ENCODE measurements at regions not wholly inside any gene's neighbourhood (a gene's known extent, or its start where the extent isn't known, plus 50 kb on each side); places are given as distances from the start of the nearest gene placed in this dataset.
A peak's percentile ranks its signal among the peaks of the same experiment; 100 is the strongest.

DNA sequence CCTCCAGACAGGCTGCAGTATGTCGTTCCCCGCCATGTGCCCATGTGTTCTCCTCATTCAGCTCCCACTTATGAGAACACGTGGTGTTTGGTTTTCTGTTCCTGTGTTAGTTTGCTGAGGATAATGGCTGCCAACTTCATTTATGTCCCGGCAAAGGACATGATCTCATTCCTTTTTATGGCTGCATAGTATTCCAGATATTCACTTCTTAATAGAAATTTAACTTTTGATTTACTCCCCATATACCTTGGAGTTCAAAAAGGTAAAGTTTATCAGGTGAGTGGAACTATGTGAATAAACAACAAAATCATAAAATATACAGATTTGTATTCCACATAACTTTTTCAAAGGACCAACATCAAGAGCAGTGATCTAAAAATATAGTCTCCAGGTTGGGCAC lies 372.6 kb downstream of the STK39 start:
- Mint-ChIP-seq H3K27me3 (ENCODE audit: low read depth) (no peaks in the 10 kb centered on the region), H3K27ac (no peak overlapping the region), H3K4me1 (peaks cover 8% of the 10 kb centered on the region), H3K9me3 (no peaks in the 10 kb centered on the region), H3K4me3 (no peak overlapping the region), H3K36me3 (ENCODE audit: low read depth) (peaks cover 16% of the 10 kb centered on the region)
- TF ChIP-seq, protein P1, sequence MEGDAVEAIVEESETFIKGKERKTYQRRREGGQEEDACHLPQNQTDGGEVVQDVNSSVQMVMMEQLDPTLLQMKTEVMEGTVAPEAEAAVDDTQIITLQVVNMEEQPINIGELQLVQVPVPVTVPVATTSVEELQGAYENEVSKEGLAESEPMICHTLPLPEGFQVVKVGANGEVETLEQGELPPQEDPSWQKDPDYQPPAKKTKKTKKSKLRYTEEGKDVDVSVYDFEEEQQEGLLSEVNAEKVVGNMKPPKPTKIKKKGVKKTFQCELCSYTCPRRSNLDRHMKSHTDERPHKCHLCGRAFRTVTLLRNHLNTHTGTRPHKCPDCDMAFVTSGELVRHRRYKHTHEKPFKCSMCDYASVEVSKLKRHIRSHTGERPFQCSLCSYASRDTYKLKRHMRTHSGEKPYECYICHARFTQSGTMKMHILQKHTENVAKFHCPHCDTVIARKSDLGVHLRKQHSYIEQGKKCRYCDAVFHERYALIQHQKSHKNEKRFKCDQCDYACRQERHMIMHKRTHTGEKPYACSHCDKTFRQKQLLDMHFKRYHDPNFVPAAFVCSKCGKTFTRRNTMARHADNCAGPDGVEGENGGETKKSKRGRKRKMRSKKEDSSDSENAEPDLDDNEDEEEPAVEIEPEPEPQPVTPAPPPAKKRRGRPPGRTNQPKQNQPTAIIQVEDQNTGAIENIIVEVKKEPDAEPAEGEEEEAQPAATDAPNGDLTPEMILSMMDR (IDR thresholded peaks at IDR 0.05; ENCODE audit: unreplicated experiment in 3 of 3) = no peak

DNA sequence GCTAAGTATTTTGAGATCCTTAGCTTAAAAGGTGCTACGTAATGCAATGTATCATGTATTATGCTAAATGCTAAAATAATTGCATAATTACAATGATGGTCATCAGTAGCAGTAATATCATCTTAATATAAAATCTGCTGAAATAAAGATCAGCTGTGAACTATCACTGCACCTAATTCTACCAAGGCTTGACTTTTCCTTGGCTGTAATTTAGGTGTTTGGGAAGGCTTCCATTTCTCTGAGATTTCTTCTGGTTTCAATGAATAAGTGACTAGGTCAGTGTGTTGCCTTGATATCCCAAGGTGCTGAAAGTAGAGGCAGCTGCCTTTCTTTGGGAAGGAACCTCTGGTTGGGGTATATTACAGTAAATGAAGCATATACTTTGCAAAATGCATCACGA lies 376.1 kb downstream of the STK39 start:
- H3K27ac Mint-ChIP-seq = no peak overlapping the region
- H3K27me3 Mint-ChIP-seq (ENCODE audit: low read depth) = no peaks in the 10 kb centered on the region
- peaks cover 12% of the 10 kb centered on the region for H3K4me1 Mint-ChIP-seq
- TF ChIP-seq, protein P1 (IDR thresholded peaks at IDR 0.05; ENCODE audit: unreplicated experiment in 3 of 3) = no peak
- no peak overlapping the region for H3K4me3 Mint-ChIP-seq
- no peaks in the 10 kb centered on the region for H3K9me3 Mint-ChIP-seq
- H3K36me3 Mint-ChIP-seq (ENCODE audit: low read depth) = peaks cover 29% of the 10 kb centered on the region

DNA sequence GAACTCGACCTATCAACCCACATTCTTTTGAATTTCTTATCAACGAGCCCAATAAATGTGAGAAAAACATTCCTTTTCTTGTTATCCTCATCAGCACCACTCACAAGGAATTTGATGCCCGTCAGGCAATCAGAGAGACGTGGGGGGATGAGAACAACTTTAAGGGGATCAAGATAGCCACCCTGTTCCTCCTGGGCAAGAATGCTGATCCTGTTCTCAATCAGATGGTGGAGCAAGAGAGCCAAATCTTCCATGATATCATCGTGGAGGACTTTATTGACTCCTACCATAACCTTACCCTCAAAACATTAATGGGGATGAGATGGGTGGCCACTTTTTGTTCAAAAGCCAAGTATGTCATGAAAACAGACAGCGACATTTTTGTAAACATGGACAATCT lies 378.2 kb downstream of the STK39 start:
- no peak overlapping the region for H3K4me3 Mint-ChIP-seq
- TF ChIP-seq, protein P1 (IDR thresholded peaks at IDR 0.05; ENCODE audit: unreplicated experiment in 3 of 3) = no peak
- peaks cover 12% of the 10 kb centered on the region for H3K4me1 Mint-ChIP-seq
- peaks cover 23% of the 10 kb centered on the region for H3K36me3 Mint-ChIP-seq (ENCODE audit: low read depth)
- H3K27ac Mint-ChIP-seq = no peak overlapping the region
- H3K9me3 Mint-ChIP-seq = no peaks in the 10 kb centered on the region
- H3K27me3 Mint-ChIP-seq (ENCODE audit: low read depth) = no peaks in the 10 kb centered on the region

DNA sequence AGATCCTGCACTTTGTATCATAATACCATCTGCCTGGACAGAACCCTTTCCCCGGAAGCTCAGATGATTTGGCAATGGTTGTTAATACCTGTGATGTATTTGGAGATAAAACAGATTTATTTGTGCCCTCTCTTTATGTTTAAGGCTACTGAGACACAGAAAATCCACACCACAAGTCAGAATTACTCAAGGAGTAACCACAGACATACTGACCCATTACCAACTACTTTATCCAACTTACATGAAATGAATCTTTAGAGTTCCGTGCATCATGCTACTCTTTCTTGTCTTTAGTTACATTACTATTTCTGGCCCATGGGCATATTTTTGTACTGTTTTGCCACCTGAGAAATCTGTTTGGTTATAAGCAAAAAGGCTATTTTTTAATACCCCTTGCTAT lies 384.0 kb downstream of the STK39 start:
- Mint-ChIP-seq H3K4me1 (peaks cover 28% of the 10 kb centered on the region), H3K27me3 (ENCODE audit: low read depth) (peaks cover 3% of the 10 kb centered on the region), H3K27ac (peak overlapping the region; percentile 93 to 94 (median 93)), H3K36me3 (ENCODE audit: low read depth) (peaks cover 3% of the 10 kb centered on the region), H3K9me3 (no peaks in the 10 kb centered on the region), H3K4me3 (no peak overlapping the region)
- TF ChIP-seq, protein P1 (IDR thresholded peaks at IDR 0.05; ENCODE audit: unreplicated experiment in 3 of 3) = no peak

DNA sequence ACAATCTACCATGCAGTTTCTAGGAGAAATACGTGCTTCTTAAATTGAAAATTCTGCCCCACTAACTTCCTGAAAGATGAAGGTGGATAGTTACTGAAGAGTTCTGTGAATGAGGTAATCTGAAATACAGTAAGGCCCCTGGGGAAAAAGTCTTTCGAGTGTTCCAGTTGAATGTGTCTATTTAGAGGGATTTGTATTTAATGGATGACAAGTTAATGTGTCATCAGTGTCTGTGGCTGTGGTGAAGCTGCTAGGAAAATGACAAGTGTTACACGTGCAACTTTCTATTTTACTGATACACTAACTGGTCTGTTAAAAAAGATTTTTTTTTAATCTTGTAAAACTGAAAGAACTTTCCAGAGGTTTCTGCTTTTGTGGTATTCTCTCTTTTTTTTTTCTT lies 384.6 kb downstream of the STK39 start:
- H3K36me3 Mint-ChIP-seq (ENCODE audit: low read depth) = no peaks in the 10 kb centered on the region
- TF ChIP-seq, protein P1 (IDR thresholded peaks at IDR 0.05; ENCODE audit: unreplicated experiment in 3 of 3) = no peak

DNA sequence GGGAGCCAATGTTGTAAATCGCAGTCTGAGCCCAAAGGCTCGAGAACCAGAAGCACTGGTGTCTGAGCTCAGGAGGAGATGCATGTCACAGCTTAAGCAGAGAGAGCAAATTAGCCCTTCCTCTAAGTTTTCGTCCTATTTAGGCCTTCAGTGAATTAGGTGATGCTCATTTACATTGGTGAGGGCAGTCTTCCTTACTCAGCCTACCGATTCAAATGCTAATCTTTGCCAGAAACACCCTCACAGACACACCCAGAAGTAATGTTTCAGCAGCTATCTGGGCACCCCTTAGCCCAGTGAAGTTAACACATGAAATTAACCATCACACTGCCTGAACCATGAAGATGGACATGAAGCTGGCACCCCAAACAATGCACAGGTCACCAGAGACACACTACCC lies 385.1 kb downstream of the STK39 start:
- Mint-ChIP-seq H3K4me1 (peaks cover 27% of the 10 kb centered on the region), H3K4me3 (peak overlapping the region in 1 of 3 experiments; percentile 41), H3K36me3 (ENCODE audit: low read depth) (no peaks in the 10 kb centered on the region), H3K27me3 (ENCODE audit: low read depth) (peaks cover 3% of the 10 kb centered on the region), H3K27ac (peak overlapping the region; percentile 93 to 94 (median 93)), H3K9me3 (no peaks in the 10 kb centered on the region)
- TF ChIP-seq, protein P1 (IDR thresholded peaks at IDR 0.05; ENCODE audit: unreplicated experiment in 3 of 3) = no peak

More for the DNA sequence above, 384.6 kb downstream of the STK39 start:
- H3K27ac Mint-ChIP-seq = peak overlapping the region; percentile 93 to 94 (median 93)
- H3K27me3 Mint-ChIP-seq (ENCODE audit: low read depth) = peaks cover 3% of the 10 kb centered on the region
- no peaks in the 10 kb centered on the region for H3K9me3 Mint-ChIP-seq
- peaks cover 28% of the 10 kb centered on the region for H3K4me1 Mint-ChIP-seq
- H3K4me3 Mint-ChIP-seq = peak overlapping the region in 2 of 3 experiments; percentile 24 to 41
